ENCODE measurements at regions not wholly inside any gene's neighbourhood (a gene's known extent, or its start where the extent isn't known, plus 50 kb on each side); places are given as distances from the start of the nearest gene placed in this dataset.
"Not testable (repeated sequence)": the region's sequence is repeated elsewhere in the genome, so short reads cannot be mapped to it uniquely, and the experiment has no call there.

DNA sequence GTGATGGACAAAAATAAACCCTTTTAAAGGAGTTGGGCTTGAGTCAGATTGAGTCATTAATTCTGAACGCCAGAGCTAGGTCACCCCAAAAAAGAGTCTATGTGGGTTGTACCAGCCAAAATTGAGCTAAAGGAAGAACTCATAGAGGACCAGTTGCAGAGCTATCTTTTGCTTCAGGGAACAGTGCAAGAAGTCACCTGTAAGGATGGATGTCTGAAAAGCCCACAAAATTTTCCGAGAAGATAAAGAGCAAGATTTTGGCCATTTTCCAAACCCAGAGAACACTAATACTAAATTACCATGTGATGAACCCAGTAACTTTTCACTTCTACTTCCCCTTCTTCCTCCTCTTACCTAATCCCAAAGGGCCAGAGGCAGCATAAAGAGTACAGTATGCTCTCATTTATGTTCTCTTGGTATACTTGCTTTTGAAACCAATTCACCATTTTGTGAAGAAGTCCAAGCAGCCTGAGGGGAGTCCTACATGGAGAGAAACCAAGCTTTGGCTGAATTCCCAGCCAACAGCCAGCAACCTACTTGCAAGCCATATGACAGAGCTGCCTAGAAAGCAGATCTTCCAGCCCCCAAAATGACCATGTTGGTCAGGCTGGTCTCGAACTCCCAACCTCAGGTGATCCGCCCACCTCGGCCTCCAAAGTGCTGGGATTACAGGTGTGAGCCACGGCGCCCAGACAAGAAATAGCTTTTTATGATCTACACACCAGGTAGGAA lies 551.7 kb downstream of the SATB2 start:
- Mint-ChIP-seq H3K27ac (no peak overlapping the region), H3K36me3 (ENCODE audit: low read depth) (no peaks in the 10 kb centered on the region), H3K4me1 (ENCODE audit: low read depth) (no peaks in the 10 kb centered on the region), H3K9me3 (no peaks in the 10 kb centered on the region), H3K27me3 (no peaks in the 10 kb centered on the region), H3K4me3 (no peak overlapping the region)
- intact Hi-C loops (cut with micrococcal nuclease): no loop called here

GRCh38 chr2:198901894-198902293 lies 555.8 kb downstream of the SATB2 start:
- Mint-ChIP-seq H3K4me3 (no peak overlapping the region), H3K27ac (no peak overlapping the region), H3K27me3 (no peaks in the 10 kb centered on the region), H3K36me3 (ENCODE audit: low read depth) (no peaks in the 10 kb centered on the region), H3K9me3 (no peaks in the 10 kb centered on the region), H3K4me1 (ENCODE audit: low read depth) (no peaks in the 10 kb centered on the region)
- intact Hi-C loops (cut with micrococcal nuclease): no loop called here

DNA sequence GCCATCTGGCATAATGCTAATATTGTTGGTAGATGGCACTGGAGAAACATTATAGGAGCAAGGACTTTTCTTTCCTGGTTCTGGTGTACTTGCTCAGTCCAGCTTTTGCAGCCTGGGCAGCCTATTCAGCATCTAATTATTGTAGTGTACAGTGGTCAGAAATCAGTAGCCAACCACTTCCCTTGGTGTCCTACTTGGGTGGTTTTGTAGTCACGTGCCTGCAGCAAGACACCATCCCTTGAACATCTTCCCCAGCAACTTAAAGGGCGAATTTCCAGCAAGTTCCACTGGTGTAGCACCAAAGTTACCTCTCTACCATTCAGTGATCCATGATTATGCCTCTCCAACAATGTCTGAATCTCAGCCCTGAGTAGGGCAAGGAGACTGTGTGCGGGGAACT lies 557.6 kb downstream of the SATB2 start:
- Mint-ChIP-seq H3K4me1 (ENCODE audit: low read depth) (no peaks in the 10 kb centered on the region), H3K27me3 (no peaks in the 10 kb centered on the region), H3K36me3 (ENCODE audit: low read depth) (no peaks in the 10 kb centered on the region), H3K9me3 (no peaks in the 10 kb centered on the region), H3K4me3 (no peak overlapping the region), H3K27ac (no peak overlapping the region)
- intact Hi-C loops (cut with micrococcal nuclease): no loop called here

DNA sequence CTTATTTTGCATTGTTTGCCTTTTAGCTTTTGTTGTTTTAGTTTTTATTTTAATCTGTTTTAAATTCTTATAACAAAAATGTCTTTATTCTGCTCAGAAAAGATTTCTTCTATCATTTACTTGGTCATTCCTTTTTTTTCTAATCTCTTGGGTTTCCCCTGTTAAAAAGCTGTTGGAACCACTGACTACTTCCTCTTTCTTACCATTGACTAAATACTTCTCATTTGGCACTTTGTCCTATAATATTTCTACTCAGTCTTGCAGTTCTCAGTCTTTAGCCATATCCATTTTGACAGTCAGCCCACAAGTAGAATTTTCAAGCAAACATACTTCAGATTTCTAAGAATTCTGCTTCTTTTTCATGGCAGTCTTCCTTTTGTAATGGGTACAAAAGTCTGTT lies 567.2 kb downstream of the SATB2 start:
- H3K4me3 Mint-ChIP-seq: no peak overlapping the region
- no peaks in the 10 kb centered on the region for H3K36me3 Mint-ChIP-seq (ENCODE audit: low read depth)
- no peaks in the 10 kb centered on the region for H3K4me1 Mint-ChIP-seq (ENCODE audit: low read depth)
- intact Hi-C loops (cut with micrococcal nuclease): no loop called here
- H3K9me3 Mint-ChIP-seq: peaks cover 19% of the 10 kb centered on the region
- H3K27ac Mint-ChIP-seq: no peak overlapping the region
- H3K27me3 Mint-ChIP-seq: no peaks in the 10 kb centered on the region

- no peaks in the 10 kb centered on the region for H3K4me1 Mint-ChIP-seq (ENCODE audit: low read depth)
- H3K4me3 Mint-ChIP-seq: no peak overlapping the region
- H3K9me3 Mint-ChIP-seq: no peaks in the 10 kb centered on the region
- no peak overlapping the region for H3K27ac Mint-ChIP-seq
- intact Hi-C loops (cut with micrococcal nuclease): no loop called here
- no peaks in the 10 kb centered on the region for H3K27me3 Mint-ChIP-seq
- H3K36me3 Mint-ChIP-seq (ENCODE audit: low read depth): no peaks in the 10 kb centered on the region
These were observed 574.1 kb downstream of the SATB2 start for GRCh38 chr2:198883604-198884003.

DNA sequence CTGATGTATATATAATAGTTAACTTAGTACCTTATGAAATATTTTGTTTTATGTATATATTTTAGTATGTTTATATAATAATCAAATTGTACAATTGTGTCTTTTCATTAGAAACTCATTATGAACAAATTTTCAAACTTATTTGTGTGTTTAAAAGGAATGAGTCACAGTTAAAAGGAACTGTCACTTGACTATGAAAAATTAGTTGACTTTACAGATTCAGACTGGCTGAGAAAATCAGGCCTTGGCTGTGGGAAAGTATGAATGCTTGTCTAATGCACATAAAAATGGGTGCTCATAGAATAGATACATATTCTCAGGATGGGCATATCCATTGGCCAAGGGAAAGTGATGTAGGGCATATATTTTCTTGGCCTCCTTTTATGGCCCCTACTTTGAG lies 576.8 kb downstream of the SATB2 start:
- Mint-ChIP-seq H3K27me3 (no peaks in the 10 kb centered on the region), H3K36me3 (ENCODE audit: low read depth) (no peaks in the 10 kb centered on the region), H3K27ac (no peak overlapping the region), H3K4me3 (no peak overlapping the region), H3K4me1 (ENCODE audit: low read depth) (no peaks in the 10 kb centered on the region), H3K9me3 (no peaks in the 10 kb centered on the region)
- intact Hi-C loops (cut with micrococcal nuclease): no loop called here

DNA sequence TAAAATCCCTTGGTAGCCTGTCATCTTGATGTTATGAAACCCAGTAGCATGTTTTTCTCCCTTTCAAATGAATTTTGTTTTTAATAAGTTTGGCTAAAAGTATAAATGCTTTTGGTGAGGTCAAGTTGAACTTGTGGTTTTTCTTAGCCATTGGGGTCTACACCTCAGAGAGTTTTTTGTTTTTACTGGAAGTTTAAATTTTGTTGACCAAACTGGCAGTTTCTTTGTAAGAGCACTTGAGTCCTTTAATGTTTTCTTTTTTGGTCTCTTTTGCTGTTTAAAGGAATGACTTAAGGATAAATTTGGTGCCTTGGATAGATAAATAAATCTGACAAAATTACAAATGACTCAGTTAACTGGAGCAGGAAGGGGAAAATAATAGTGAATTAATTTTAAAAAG lies 577.3 kb downstream of the SATB2 start:
- intact Hi-C loops (cut with micrococcal nuclease): no loop called here
- Mint-ChIP-seq H3K9me3 (no peaks in the 10 kb centered on the region), H3K27ac (no peak overlapping the region), H3K4me1 (ENCODE audit: low read depth) (no peaks in the 10 kb centered on the region), H3K4me3 (no peak overlapping the region), H3K27me3 (no peaks in the 10 kb centered on the region), H3K36me3 (ENCODE audit: low read depth) (no peaks in the 10 kb centered on the region)

DNA sequence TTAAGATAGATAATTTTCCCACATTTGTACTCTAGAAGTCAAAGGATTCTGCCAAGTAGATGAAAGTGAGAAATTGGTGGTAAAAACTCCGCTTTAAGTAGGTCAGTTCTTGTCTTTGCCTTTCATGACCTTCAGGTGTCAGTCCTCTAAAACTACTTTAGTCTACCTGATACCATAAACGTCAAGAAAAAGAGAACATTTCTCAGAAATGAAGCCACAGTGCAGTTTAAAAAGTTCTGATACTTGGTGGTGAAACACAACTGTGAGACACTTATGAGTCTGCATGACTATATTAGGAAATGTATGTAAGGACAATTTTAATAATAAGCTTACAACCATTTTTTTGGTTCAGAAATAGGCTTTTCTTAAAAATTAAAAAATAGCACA lies 583.3 kb downstream of the SATB2 start:
- intact Hi-C loops (cut with micrococcal nuclease): no loop called here
- H3K27ac Mint-ChIP-seq: no peak overlapping the region
- no peak overlapping the region for H3K4me3 Mint-ChIP-seq
- peaks cover 13% of the 10 kb centered on the region for H3K9me3 Mint-ChIP-seq
- no peaks in the 10 kb centered on the region for H3K36me3 Mint-ChIP-seq (ENCODE audit: low read depth)
- no peaks in the 10 kb centered on the region for H3K27me3 Mint-ChIP-seq
- no peaks in the 10 kb centered on the region for H3K4me1 Mint-ChIP-seq (ENCODE audit: low read depth)

DNA sequence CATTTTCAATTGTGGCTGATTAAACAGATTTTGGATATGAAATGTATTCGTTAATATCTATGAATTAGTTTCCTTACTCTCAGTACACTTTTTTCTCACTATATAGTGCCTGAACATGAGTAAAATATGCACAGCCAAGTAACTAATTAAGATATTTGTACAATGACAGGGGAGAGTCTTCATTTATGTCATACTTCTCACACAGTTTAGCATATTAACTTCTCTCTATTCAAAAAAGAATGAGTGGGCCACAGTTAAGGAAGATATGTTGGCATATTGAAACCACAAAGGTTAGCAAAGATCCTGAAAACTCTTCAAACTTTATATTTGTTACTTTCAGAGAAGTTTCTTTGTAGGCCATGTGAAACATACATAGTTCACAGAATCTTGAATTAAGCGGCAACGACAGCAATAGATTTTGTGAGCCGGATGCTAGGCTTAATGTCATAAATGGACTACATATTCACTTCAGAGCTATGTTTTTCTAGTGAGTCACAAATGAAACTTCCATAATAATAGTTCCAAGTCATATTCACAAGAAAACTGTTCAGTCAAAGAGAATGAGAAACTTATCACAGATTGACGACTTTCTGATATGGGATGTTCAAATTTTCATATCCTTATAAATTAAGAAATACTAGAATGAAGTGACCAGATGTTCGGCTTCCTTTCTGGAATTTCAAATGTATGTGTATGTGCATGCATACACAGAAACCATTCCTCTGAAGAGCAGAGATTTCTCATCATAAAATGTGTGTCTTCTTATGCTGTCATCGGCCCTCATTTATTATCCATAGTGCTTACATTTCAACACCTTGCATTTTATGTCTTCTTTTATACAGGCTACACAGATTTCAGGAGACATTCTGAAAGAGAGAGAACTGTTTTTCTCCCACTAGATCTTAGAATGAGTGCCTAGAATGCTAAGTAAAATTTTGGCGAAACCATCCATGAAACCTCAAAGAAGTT lies 584.0 kb downstream of the SATB2 start:
- no peak overlapping the region for H3K4me3 Mint-ChIP-seq
- no peaks in the 10 kb centered on the region for H3K36me3 Mint-ChIP-seq (ENCODE audit: low read depth)
- no peaks in the 10 kb centered on the region for H3K4me1 Mint-ChIP-seq (ENCODE audit: low read depth)
- intact Hi-C loops (cut with micrococcal nuclease): no loop called here
- H3K27me3 Mint-ChIP-seq: no peaks in the 10 kb centered on the region
- H3K9me3 Mint-ChIP-seq: peaks cover 19% of the 10 kb centered on the region
- no peak overlapping the region for H3K27ac Mint-ChIP-seq

DNA sequence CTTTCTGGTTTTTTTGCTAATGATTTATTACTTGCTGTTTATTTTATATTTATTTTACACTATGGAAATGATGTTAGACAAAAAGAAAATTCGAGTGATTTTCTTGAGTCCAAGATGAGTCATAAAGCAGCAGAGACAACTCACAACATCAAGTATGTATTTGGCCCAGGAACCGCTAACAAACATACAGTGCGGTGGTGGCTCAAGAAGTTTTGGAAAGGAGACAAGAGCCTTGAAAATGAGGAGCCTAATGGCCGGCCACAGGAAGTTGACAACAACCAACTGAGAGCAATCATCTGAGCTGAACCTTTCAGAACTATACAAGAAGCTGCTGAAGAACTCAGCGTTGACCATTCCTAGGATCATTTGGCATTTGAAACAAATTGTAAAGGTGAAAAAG lies 594.1 kb downstream of the SATB2 start:
- H3K27ac Mint-ChIP-seq: no peak overlapping the region
- no peaks in the 10 kb centered on the region for H3K27me3 Mint-ChIP-seq
- no peaks in the 10 kb centered on the region for H3K4me1 Mint-ChIP-seq (ENCODE audit: low read depth)
- intact Hi-C loops (cut with micrococcal nuclease): no loop called here
- peaks cover 16% of the 10 kb centered on the region for H3K9me3 Mint-ChIP-seq
- no peak overlapping the region for H3K4me3 Mint-ChIP-seq
- no peaks in the 10 kb centered on the region for H3K36me3 Mint-ChIP-seq (ENCODE audit: low read depth)

DNA sequence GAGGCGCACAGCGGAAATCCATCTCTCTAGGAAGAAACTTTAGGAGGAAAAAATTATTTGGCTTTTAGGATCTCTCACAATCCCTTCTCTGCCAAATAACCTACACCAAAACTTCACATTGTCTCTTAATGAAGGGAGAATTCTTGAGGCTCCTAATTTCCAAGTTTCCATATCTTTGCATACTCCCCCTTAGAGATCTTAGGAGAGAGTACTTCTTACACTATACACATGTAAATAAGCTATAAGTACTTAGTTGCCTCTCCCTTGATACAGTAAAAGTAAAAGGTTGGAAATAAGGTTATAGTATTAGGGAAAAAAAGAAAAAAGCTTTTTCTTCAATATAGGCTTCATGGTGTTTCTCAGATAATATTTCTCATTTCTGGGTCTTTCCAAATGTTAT lies 596.7 kb downstream of the SATB2 start:
- Mint-ChIP-seq H3K27me3 (no peaks in the 10 kb centered on the region), H3K4me1 (ENCODE audit: low read depth) (no peaks in the 10 kb centered on the region), H3K27ac (no peak overlapping the region), H3K4me3 (no peak overlapping the region), H3K36me3 (ENCODE audit: low read depth) (no peaks in the 10 kb centered on the region), H3K9me3 (peaks cover 25% of the 10 kb centered on the region)
- intact Hi-C loops (cut with micrococcal nuclease): no loop called here

GRCh38 chr2:198857246-198857645 lies 600.5 kb downstream of the SATB2 start:
- no peaks in the 10 kb centered on the region for H3K36me3 Mint-ChIP-seq (ENCODE audit: low read depth)
- H3K27me3 Mint-ChIP-seq: no peaks in the 10 kb centered on the region
- intact Hi-C loops (cut with micrococcal nuclease): no loop called here
- H3K27ac Mint-ChIP-seq: no peak overlapping the region
- no peak overlapping the region for H3K4me3 Mint-ChIP-seq
- no peaks in the 10 kb centered on the region for H3K4me1 Mint-ChIP-seq (ENCODE audit: low read depth)
- H3K9me3 Mint-ChIP-seq: peaks cover 27% of the 10 kb centered on the region

- H3K27me3 Mint-ChIP-seq; H3K27ac Mint-ChIP-seq; intact Hi-C loops (cut with micrococcal nuclease); H3K4me1 Mint-ChIP-seq (ENCODE audit: low read depth); H3K4me3 Mint-ChIP-seq; H3K36me3 Mint-ChIP-seq (ENCODE audit: low read depth): not testable (repeated sequence)
- H3K9me3 Mint-ChIP-seq: peaks cover 27% of the 10 kb centered on the region
These were observed 602.0 kb downstream of the SATB2 start for GRCh38 chr2:198855746-198856145.

- Mint-ChIP-seq H3K4me1 (ENCODE audit: low read depth) (no peaks in the 10 kb centered on the region), H3K4me3 (no peak overlapping the region), H3K27me3 (no peaks in the 10 kb centered on the region), H3K36me3 (ENCODE audit: low read depth) (no peaks in the 10 kb centered on the region), H3K27ac (no peak overlapping the region), H3K9me3 (peaks cover 6% of the 10 kb centered on the region)
- intact Hi-C loops (cut with micrococcal nuclease): no loop called here
These were observed 605.5 kb downstream of the SATB2 start for GRCh38 chr2:198852248-198852647.
